KMS-11 (cell line): ENCODE measurements at regions not wholly inside any gene's neighbourhood (a gene's known extent, or its start where the extent isn't known, plus 50 kb on each side); places are given as distances from the start of the nearest gene placed in this dataset.

ENCODE experiments used
- H2AFZ ChIP-seq: fragments of 200-600 bp; sonication (generic); 2 replicates; pipeline ENCODE4 v1.6.1; 2016; ENCODE audit warnings: antibody characterized with exemption, mixed run types, low read depth
- H3K27ac ChIP-seq: fragments of 200-600 bp; sonication (generic); 2 replicates; pipeline ENCODE4 v1.6.1; 2016; ENCODE audit warnings: mild to moderate bottlenecking, mixed run types
- H3K27me3 ChIP-seq: fragments of 200-600 bp; sonication (generic); 2 replicates; pipeline ENCODE4 v1.6.1; 2017; ENCODE audit warnings: mild to moderate bottlenecking, low read depth, mixed run types, moderate library complexity; ENCODE audit not compliant: insufficient read depth
- H3K36me3 ChIP-seq: fragments of 200-600 bp; sonication (generic); 2 replicates; pipeline ENCODE4 v1.6.1; 2017; ENCODE audit warnings: mild to moderate bottlenecking, mixed run types; ENCODE audit not compliant: insufficient read depth
- H3K4me1 ChIP-seq: fragments of 200-600 bp; sonication (generic); 2 replicates; pipeline ENCODE4 v1.6.1; 2016; ENCODE audit warnings: mild to moderate bottlenecking, low read depth, mixed run types; ENCODE audit not compliant: poor library complexity, severe bottlenecking
- H3K4me2 ChIP-seq: fragments of 200-600 bp; sonication (generic); 2 replicates; pipeline ENCODE4 v1.7.0; 2016; ENCODE audit warnings: mild to moderate bottlenecking, mixed run types
- H3K4me3 ChIP-seq: fragments of 200-600 bp; sonication (generic); IDR thresholded peaks from 2 replicates; pipeline ENCODE4 v1.6.1; 2017; ENCODE audit warnings: low read depth, low read length, mixed read lengths; ENCODE audit not compliant: insufficient read depth
- H3K79me2 ChIP-seq: fragments of 200-600 bp; sonication (generic); 2 replicates; pipeline ENCODE4 v1.6.1; 2016; ENCODE audit warnings: low read depth, mixed run types; ENCODE audit not compliant: insufficient read depth
- H3K9ac ChIP-seq: fragments of 200-600 bp; sonication (generic); 2 replicates; pipeline ENCODE4 v1.6.1; 2016; ENCODE audit warnings: mild to moderate bottlenecking, mixed run types
- H4K20me1 ChIP-seq: fragments of 200-600 bp; sonication (generic); 2 replicates; pipeline ENCODE4 v1.6.1; 2016; ENCODE audit warnings: mild to moderate bottlenecking, mixed run types; ENCODE audit not compliant: insufficient read depth
- CTCF ChIP-seq: fragments of 200-600 bp; sonication (generic); conservative IDR thresholded peaks from 2 replicates; pipeline ENCODE4 v1.6.1; 2017; ENCODE audit warnings: low read depth, mild to moderate bottlenecking, antibody characterized with exemption, low read length, moderate library complexity, mixed read lengths

GRCh38 chr9:113763429-113763828, 112.7 kb upstream of the ZNF618 start:
- no peak for TF ChIP-seq CTCF
- H3K36me3 ChIP-seq = no peaks in the 10 kb centered on the region

GRCh38 chr9:113764572-113764971, 111.5 kb upstream of the ZNF618 start:
- no peak for TF ChIP-seq CTCF
- H3K4me3 ChIP-seq = no peak overlapping the region
- H3K36me3 ChIP-seq = no peaks in the 10 kb centered on the region
- no peak overlapping the region for H3K9ac ChIP-seq
- no peak overlapping the region for H2AFZ ChIP-seq
- H3K4me1 ChIP-seq = no peaks in the 10 kb centered on the region
- no peak overlapping the region for H3K27ac ChIP-seq
- H3K79me2 ChIP-seq = no peaks in the 10 kb centered on the region
- no peaks in the 10 kb centered on the region for H3K27me3 ChIP-seq
- no peak overlapping the region for H3K4me2 ChIP-seq
- H4K20me1 ChIP-seq = no peaks in the 10 kb centered on the region

More at GRCh38 chr9:113763429-113763828, 112.7 kb upstream of the ZNF618 start:
- Histone ChIP-seq H3K79me2 (no peaks in the 10 kb centered on the region), H3K9ac (no peak overlapping the region), H3K4me3 (no peak overlapping the region), H3K27ac (no peak overlapping the region), H4K20me1 (no peaks in the 10 kb centered on the region), H3K4me1 (no peaks in the 10 kb centered on the region), H3K4me2 (no peak overlapping the region), H3K27me3 (no peaks in the 10 kb centered on the region), H2AFZ (no peak overlapping the region)

GRCh38 chr9:113769412-113769811, 106.7 kb upstream of the ZNF618 start:
- H3K4me3 ChIP-seq = no peak overlapping the region

GRCh38 chr9:113770396-113770795, 105.7 kb upstream of the ZNF618 start:
- no peak overlapping the region for H3K4me2 ChIP-seq
- no peaks in the 10 kb centered on the region for H3K27me3 ChIP-seq
- H3K4me3 ChIP-seq = no peak overlapping the region
- H3K79me2 ChIP-seq = no peaks in the 10 kb centered on the region
- H3K36me3 ChIP-seq = no peaks in the 10 kb centered on the region
- H3K9ac ChIP-seq = no peak overlapping the region
- H3K27ac ChIP-seq = no peak overlapping the region
- no peaks in the 10 kb centered on the region for H3K4me1 ChIP-seq
- no peak overlapping the region for H2AFZ ChIP-seq
- no peaks in the 10 kb centered on the region for H4K20me1 ChIP-seq
- no peak for TF ChIP-seq CTCF

More at GRCh38 chr9:113769412-113769811, 106.7 kb upstream of the ZNF618 start:
- no peak overlapping the region for H3K9ac ChIP-seq
- no peak overlapping the region for H2AFZ ChIP-seq
- no peak overlapping the region for H3K27ac ChIP-seq
- H3K79me2 ChIP-seq = no peaks in the 10 kb centered on the region
- no peaks in the 10 kb centered on the region for H3K4me1 ChIP-seq
- no peaks in the 10 kb centered on the region for H3K27me3 ChIP-seq
- no peaks in the 10 kb centered on the region for H4K20me1 ChIP-seq
- H3K36me3 ChIP-seq = no peaks in the 10 kb centered on the region
- TF ChIP-seq CTCF = no peak
- H3K4me2 ChIP-seq = no peak overlapping the region
